Spleen (tissue), 7 donors: ENCODE measurements at regions not wholly inside any gene's neighbourhood (a gene's known extent, or its start where the extent isn't known, plus 50 kb on each side); places are given as distances from the start of the nearest gene placed in this dataset.

Experiments
- CTCF ChIP-seq, 11 experiments: fragments of 200-600 bp in 7 of 11; fragments of 450-650 bp in 4 of 11; sonication (generic) in 4 of 11; IDR thresholded peaks in 8 of 11; conservative IDR thresholded peaks in 3 of 11; 1 replicate in 7 of 11; 2 replicates in 4 of 11; pipeline versions ENCODE4 v1.4.0 to v1.8.0; 2016 to 2021; ENCODE audit warnings: antibody characterized with exemption in 11 of 11, inconsistent platforms in 4 of 11, mild to moderate bottlenecking in 1 of 11
- POLR2A ChIP-seq, 3 donors: fragments of 450-650 bp; IDR thresholded peaks; one replicate each; pipeline ENCODE4 v1.5.1; 2017; ENCODE audit warnings: antibody characterized with exemption in 3 of 3, mild to moderate bottlenecking in 1 of 3
- donor health status: DM: no; HTN: no; CAD: no; lungs with moderate emphysema.
- donor health status: DM: no; HTN: no; CAD: no.
- donor health status: DM: no; HTN: no; CAD: no.

- TF ChIP-seq CTCF (IDR thresholded peaks at IDR 0.05 in 8 of 11, conservative IDR thresholded peaks at IDR 0.05 in 3 of 11) (no peak), POLR2A (IDR thresholded peaks at IDR 0.05) (no peak)
Observed at GRCh38 chr6:54992789-54993188, 146.2 kb downstream of the FAM83B start.
